Activated gamma-delta T cell treated with Interleukin-2 at 50 U/mL for 16 hours (primary cell): ENCODE measurements at regions not wholly inside any gene's neighbourhood (a gene's known extent, or its start where the extent isn't known, plus 50 kb on each side); places are given as distances from the start of the nearest gene placed in this dataset.
"Not testable (repeated sequence)": the region's sequence is repeated elsewhere in the genome, so short reads cannot be mapped to it uniquely, and the experiment has no call there.

ENCODE experiments used
- DNase-seq: peaks from one replicate; pipeline ENCODE4 v3.0.0-alpha.2; 2020

DNA sequence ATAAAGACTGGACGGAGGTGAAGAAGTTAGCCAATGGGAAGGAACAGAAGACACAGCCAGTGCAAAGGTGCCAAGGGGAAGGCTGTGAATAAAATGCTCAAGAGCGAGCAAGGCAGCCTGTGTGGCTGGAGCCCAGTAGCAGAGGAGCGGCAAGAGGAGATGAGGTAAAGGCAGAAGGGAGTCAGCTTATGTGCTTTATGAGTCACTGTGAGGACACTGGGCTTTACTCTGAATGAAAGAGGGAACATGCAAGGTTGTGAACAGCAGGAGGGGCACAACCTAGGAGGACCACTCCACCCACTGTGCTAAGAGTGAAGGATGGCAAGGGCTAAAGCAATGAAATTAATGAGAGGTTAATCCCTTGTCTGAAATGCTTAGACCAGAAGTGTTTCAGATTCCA is 129.0 kb upstream of the ODAD2 start:
- DNase-seq, result no peak

DNA sequence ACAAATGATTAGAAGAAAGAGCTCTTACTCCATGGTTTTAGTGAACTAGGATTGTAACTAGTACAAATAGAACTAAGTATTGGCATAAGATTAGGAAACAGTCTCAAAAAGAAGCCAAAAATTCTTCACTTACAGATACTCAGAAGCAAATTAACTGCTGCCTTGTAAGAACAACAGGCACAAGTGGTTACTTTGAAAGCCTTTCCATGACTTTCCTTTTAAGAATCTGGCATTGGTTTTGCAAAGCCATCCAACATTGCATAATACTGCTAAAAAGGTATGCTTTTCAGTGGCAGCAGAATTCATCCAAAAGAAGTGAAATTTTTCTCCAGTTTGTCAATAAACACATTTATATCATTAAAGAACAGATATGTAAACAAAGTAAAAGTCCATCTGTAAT is 126.8 kb upstream of the ODAD2 start:
- no peak for DNase-seq

DNA sequence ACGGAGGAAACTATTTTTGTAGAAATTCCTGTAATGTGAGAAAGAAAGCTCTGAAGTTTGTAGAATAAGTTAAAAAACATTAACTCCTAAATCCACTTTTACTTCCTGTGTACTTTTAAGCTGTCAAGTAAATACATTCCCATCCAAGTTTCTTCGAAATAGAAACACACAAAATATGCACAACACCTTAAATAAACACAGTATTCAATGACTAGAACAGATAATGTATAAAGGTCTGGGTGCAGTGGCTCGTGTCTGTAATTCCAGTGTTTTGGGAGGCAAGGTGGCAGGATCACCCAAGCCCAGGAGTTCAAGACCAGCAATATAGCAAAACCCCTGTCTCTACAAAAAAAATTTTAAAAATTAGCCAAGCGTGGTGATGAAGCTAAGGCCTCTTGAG is 121.9 kb upstream of the ODAD2 start:
- no peak for DNase-seq

DNA sequence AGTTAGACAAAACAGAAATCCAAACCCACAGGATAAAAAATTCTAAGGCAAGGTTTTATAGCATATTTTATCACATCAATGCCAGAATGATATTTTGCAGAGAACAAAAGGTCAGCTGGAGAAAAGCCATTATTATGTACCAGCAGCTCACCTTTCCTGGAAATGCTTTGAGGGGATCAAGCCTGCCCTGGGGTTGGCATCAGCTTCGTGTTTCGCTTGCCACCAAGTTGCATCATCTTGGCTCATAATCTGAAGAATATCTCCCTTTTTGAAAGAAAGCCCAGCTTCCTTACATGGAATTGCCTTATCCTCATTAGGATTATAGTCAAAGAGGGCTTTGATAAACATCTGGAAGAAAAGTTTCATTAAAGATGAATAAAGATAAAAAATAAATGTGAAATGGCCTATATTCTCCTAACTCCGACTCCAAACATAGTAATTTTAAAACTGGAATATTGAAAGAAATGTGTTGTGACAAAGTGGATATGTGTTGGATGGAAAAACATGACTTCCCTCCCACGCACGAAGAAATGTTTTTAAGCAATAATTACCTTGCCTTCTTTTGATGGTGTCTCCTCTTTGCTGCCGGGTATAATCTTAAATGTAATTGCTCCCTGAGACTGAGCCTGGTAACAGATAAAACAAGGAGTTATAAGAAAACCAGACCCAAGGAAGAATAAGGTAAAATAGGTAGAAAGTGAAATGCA is 121.3 kb upstream of the ODAD2 start:
- no peak for DNase-seq

GRCh38 chr10:28118985-28119628 is 120.2 kb upstream of the ODAD2 start:
- no peak for DNase-seq

DNA sequence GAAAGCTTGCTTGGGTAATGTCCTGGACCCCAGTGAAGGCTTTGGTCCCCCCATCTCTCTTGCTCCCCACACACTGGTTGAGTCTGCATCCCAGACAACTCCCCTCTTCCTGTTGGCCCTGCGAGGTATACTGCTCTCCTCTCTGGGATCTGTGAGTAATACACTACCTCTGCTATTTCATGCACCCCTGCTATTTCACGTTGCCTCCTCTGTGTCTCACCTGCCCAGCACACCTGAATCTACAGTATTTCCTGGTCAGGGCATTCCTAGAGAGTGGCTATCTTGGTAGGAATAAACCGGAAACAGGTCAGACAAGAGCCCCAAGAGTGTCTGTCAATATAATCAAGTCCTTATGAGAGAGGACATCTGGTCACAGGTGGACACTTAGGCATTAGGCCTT is 114.3 kb upstream of the ODAD2 start:
- no peak for DNase-seq

DNA sequence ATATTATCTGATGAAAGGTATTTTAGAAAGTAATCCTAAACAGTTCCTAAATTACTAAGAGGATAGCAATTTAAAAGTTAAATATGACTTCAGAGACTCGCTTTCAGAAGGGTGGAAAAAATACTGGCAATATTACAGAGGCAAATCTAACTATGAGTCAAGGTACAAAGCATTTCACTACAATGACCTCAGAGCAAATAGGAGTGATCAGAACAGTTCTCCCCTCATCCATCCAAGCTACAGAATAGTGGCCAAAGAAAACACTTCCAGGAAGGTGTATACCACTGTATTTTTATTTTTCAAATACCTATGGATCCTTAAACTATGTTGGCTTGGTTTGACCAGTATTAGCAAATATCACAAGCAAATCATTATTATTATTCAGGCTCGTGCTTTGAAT is 112.8 kb upstream of the ODAD2 start:
- no peak for DNase-seq

DNA sequence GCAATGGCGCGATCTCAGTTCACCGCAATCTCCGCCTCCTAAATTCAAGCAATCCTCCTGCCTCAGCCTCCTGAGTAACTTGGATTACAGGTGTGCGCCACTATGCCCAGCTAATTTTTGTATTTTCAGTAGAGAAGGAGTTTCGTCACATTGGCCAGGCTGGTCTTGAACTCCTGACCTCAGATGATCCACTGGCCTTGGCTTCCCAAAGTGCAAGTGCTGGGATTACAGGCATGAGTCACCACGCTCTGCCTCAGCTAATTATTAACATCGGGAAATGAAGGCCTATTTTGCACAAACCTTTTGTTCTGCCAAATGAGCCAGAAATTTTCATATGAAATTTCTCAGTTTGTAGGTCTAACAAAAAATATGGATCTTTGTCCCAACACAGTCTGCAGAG is 106.7 kb upstream of the ODAD2 start:
- no peak for DNase-seq

DNA sequence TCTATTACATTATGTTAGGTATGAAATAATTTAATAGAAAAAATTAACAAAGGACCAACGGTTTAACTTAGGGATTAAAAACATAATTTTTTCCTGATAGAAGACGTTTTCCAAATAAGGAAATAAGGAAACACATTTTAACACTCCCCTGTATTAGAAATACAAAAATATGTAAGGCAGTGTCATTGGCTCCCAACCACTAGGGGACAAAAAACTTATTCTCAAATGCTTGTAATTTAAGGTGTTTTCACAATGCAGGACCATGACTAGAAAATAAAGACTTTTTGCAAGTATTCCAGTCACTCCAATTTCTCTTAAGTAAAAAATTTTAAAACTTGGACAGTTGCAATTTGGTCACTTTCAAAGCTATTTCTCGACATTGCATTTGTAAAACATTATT is 98.8 kb upstream of the ODAD2 start:
- no peak for DNase-seq

DNA sequence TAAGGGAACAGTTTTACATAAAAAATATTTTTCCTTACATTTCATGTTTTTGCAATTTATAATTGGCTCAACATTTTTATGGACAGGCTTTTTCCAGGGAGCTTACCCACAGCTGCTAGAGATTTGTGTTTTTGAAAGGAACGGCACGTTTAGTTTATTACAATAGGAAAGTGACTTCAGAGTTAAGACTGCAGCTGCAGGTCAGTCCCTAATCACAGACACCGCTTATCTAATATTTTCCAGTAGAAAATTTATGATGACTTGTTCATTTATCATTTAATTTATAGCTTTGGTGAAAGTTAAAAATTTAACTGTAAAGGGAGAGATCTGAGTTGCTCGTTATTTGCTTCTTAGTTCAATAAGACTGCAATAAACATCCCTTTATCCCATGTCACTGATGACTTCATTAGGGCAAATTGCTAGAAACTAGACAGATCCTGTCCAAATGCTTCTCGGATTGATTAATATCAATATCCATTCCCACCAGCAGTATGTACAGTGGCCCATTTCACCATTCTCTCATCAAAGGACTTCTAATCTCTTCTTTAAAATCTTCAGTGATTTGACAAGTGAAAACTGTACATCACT is 97.0 kb upstream of the ODAD2 start:
- DNase-seq, result no peak

- no peak for DNase-seq
Measured at GRCh38 chr10:28094121-28094520, 95.2 kb upstream of the ODAD2 start.

- no peak for DNase-seq
Measured at GRCh38 chr10:28091913-28092312, 93.0 kb upstream of the ODAD2 start.

GRCh38 chr10:28090506-28090905 is 91.6 kb upstream of the ODAD2 start:
- no peak for DNase-seq

DNA sequence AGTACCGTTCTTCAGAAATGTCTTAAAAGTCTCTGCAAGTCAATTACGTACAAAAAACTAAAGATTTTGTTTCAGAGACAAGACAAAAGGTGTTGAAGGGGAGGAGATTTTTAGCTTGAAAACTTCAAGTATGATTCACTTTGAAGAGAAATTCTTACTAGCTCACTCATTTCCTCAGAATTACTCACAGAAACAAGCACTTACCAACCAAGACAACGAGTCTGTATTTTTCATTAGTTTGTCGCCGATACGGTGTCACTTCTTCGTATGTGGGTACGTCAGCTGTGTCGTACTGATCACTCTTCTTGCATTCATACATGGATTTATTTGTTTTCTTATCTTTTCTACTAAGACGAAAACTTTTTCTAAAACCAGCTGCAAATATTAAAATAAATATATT is 90.6 kb upstream of the ODAD2 start:
- DNase-seq, result no peak

DNA sequence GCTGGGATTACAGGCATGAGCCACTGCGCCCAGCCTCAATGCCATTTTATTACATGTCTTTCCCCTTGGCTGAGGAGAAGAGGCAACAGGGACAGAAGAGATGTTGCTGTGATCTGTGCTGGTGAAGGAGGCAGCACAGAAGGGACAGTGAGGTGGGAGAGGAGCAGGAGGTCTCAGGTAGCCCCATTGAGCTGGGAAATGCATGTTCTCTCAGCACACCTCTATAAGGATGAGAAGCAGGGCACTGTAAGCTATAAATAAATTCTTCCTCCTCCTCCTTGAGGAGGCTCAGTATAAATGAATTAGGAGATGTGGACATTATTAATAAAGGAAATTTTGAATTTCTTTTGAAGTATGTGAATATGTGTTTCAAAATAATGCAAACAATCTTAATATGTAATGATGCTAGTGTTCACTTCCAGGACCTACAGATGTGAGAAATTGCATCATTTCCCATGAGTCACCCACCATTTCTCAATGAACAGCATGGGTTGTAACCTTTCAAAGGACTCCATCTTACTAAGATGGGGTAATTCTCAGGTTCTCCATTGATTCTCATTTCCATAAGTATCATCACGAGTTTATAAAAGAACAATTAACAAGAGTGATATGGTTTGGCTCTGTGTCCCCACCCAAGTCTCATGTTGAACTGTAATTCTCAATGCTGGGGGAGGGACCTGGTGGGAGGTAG is 88.9 kb upstream of the ODAD2 start:
- no peak for DNase-seq

DNA sequence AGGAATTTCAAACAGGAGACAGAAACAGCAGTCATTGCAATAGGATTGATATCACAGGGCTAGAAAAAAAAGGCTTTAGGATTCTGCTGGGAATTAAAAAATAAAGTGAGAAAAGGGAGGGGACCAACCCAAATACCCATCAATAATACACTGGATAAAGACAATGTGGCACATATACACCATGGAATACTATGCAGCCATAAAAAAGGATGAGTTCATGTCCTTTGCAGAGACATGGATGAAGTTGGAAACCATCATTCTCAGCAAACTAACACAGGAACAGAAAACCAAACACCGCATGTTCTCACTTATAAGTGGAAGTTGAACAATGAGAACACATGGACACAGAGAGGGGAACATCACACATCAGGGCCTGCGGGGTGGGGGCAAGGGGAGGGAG is 86.9 kb upstream of the ODAD2 start:
- DNase-seq, result not testable (repeated sequence)

GRCh38 chr10:28082885-28083284 is 84.0 kb upstream of the ODAD2 start:
- DNase-seq, result no peak

GRCh38 chr10:28082316-28082715 is 83.4 kb upstream of the ODAD2 start:
- DNase-seq, result no peak

DNA sequence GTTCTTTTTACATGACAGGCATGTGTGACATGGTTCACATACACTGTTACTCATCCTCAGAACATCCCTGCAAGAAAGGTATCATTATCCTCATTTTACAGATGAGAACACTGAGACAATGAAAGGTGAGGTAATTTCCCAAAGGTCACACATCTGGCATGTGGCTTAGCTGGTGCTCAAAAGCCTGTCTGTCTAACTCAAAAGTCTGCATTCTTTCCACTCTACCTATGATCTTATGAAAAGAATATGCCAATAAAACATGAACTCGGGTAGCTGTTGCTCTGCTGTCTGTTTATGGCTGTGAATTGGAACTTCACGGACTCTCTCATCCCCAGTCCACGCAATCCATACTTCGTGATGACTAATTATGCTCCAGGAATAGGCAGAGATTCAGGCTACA is 79.0 kb upstream of the ODAD2 start:
- DNase-seq, result no peak

- DNase-seq, result no peak
Measured at GRCh38 chr10:28075424-28075823, 76.5 kb upstream of the ODAD2 start.

DNA sequence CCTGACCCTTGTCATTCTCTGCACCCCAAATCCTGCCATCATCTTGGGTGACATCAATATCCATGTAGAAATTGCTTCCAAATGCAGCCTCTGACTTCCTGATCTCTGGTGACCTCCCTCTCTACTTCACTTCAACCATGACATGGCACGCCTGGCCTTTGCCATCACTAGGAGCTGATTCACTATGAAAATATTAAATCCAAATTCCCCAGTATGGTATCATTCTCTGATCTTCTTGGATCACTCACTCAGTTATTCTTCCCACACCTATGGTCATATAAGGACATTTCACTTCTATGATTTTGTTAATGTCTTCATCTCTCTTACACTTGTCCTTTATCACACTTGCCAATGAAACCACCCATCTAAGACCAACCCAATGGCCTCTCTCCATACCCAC is 73.7 kb upstream of the ODAD2 start:
- no peak for DNase-seq

GRCh38 chr10:28060031-28060607 is 61.2 kb upstream of the ODAD2 start:
- DNase-seq, result no peak

DNA sequence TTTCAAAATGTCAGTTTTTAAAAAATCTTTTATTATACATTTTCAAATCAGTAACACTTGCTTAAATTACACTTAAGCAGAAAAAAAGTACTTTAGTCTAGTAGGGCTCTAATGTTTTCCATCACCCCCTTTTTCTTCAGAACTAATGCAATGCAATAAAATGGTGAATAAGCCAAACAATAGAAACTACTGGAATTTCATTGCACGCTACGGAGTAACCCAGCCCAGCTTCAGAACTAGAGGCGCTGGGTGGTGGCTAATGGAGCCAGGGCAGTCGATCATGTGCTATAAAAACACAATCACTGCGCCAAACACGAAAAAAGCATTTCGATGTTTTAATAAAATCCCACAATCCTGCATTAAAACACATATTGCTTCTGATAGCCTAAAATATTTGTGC is 59.9 kb upstream of the ODAD2 start:
- no peak for DNase-seq
